Glutamatergic neuron (in vitro differentiated cells): ENCODE measurements at regions not wholly inside any gene's neighbourhood (a gene's known extent, or its start where the extent isn't known, plus 50 kb on each side); places are given as distances from the start of the nearest gene placed in this dataset.

ENCODE experiments used
- DNase-seq: peaks from one replicate; pipeline ENCODE4 v3.0.0; 2022
- H3K27ac Mint-ChIP-seq: one replicate; pipeline ENCODE4 v1.8.0; 2020; ENCODE audit warnings: mild to moderate bottlenecking, mixed read lengths, inconsistent platforms; ENCODE audit not compliant: unreplicated experiment
- H3K27me3 Mint-ChIP-seq: one replicate; pipeline ENCODE4 v1.8.0; 2020; ENCODE audit warnings: mild to moderate bottlenecking, moderate library complexity, mixed read lengths, inconsistent platforms; ENCODE audit not compliant: unreplicated experiment
- H3K36me3 Mint-ChIP-seq: one replicate; pipeline ENCODE4 v1.8.0; 2020; ENCODE audit warnings: mild to moderate bottlenecking, mixed read lengths, inconsistent platforms; ENCODE audit not compliant: unreplicated experiment
- H3K4me1 Mint-ChIP-seq: one replicate; pipeline ENCODE4 v1.8.0; 2020; ENCODE audit warnings: mild to moderate bottlenecking, low read depth, mixed read lengths, inconsistent platforms; ENCODE audit not compliant: unreplicated experiment
- H3K4me3 Mint-ChIP-seq: one replicate; pipeline ENCODE4 v1.8.0; 2020; ENCODE audit warnings: mild to moderate bottlenecking, mixed read lengths, inconsistent platforms; ENCODE audit not compliant: unreplicated experiment
- H3K9me3 Mint-ChIP-seq: one replicate; pipeline ENCODE4 v1.8.0; 2020; ENCODE audit warnings: mild to moderate bottlenecking, moderate library complexity, mixed read lengths, inconsistent platforms; ENCODE audit not compliant: unreplicated experiment
- TF ChIP-seq, protein P1 (sequence below): fragments of 200-600 bp; sonication (generic); IDR thresholded peaks from one replicate; pipeline ENCODE4 v1.5.0; 2021; ENCODE audit not compliant: partially characterized antibody, unreplicated experiment

DNA sequence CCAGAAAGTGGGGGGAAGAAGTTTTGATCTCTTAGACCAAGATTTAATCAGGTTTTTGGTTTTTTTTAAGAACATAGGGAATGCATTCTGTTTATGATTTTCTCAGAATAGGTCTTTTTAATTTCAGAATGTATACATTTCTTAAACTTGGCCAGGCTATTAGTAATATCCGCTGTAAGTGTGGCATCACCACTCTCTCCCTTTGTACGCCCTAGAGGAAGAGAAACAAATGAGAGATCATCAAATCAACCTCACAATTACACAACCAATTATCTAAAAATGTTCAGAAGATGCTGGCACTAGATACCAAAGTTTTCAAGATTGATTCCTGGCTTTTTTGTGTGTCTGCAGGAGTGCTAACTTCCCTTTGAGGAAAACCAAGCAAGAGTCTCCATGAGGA is 70.0 kb downstream of the KLF6 start:
- DNase-seq, result no peak
- TF ChIP-seq, protein P1, sequence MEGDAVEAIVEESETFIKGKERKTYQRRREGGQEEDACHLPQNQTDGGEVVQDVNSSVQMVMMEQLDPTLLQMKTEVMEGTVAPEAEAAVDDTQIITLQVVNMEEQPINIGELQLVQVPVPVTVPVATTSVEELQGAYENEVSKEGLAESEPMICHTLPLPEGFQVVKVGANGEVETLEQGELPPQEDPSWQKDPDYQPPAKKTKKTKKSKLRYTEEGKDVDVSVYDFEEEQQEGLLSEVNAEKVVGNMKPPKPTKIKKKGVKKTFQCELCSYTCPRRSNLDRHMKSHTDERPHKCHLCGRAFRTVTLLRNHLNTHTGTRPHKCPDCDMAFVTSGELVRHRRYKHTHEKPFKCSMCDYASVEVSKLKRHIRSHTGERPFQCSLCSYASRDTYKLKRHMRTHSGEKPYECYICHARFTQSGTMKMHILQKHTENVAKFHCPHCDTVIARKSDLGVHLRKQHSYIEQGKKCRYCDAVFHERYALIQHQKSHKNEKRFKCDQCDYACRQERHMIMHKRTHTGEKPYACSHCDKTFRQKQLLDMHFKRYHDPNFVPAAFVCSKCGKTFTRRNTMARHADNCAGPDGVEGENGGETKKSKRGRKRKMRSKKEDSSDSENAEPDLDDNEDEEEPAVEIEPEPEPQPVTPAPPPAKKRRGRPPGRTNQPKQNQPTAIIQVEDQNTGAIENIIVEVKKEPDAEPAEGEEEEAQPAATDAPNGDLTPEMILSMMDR, result no peak
- H3K27me3 Mint-ChIP-seq, result no peaks in the 10 kb centered on the region
- H3K9me3 Mint-ChIP-seq, result no peaks in the 10 kb centered on the region
- H3K4me3 Mint-ChIP-seq, result no peak overlapping the region
- H3K36me3 Mint-ChIP-seq, result no peaks in the 10 kb centered on the region
- no peak overlapping the region for H3K27ac Mint-ChIP-seq
- H3K4me1 Mint-ChIP-seq, result no peaks in the 10 kb centered on the region

DNA sequence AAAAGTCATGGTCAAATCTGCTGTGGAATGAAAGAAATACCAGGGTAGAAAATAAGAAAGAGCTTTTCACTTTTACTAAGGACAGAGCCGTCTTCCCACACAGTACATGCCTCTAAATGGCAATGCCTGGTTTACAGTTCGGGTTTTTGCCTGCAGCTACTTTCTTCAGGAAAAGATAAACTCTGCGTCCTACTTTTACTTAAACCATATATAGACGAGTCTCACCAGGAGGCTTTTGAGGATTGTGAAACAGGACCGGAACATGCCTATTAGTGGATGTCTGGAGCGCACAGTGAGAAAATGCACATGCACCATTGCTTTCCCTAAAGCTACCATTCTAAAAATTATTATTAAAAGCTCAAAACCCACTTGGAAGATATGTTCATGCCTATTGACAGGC is 70.5 kb downstream of the KLF6 start:
- Mint-ChIP-seq H3K4me3 (no peak overlapping the region), H3K36me3 (no peaks in the 10 kb centered on the region), H3K27me3 (no peaks in the 10 kb centered on the region), H3K9me3 (no peaks in the 10 kb centered on the region), H3K4me1 (no peaks in the 10 kb centered on the region), H3K27ac (no peak overlapping the region)
- TF ChIP-seq, protein P1, result no peak
- DNase-seq, result no peak

DNA sequence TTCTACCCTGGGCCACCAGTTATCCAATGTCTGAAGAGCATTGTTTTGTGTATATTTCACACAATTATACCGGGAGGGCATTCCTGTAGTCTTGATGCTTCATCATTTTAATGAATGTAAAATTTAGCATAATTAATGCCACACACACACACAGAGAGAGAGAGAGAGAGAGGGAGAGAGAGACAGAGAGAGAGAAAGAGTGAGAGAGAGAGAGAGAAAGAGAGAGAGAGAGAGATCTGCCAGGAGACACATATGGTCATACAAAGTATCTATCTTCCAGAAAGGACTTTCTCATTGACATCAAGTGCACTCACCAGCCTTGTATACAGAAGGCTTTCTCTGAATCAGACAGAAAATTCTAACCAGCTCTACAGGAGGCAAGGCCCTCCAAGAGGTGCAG is 72.3 kb downstream of the KLF6 start:
- no peak for DNase-seq
- H3K36me3 Mint-ChIP-seq, result no peaks in the 10 kb centered on the region
- no peaks in the 10 kb centered on the region for H3K27me3 Mint-ChIP-seq
- H3K4me3 Mint-ChIP-seq, result no peak overlapping the region
- H3K27ac Mint-ChIP-seq, result no peak overlapping the region
- H3K9me3 Mint-ChIP-seq, result no peaks in the 10 kb centered on the region
- TF ChIP-seq, protein P1, result no peak
- H3K4me1 Mint-ChIP-seq, result no peaks in the 10 kb centered on the region

DNA sequence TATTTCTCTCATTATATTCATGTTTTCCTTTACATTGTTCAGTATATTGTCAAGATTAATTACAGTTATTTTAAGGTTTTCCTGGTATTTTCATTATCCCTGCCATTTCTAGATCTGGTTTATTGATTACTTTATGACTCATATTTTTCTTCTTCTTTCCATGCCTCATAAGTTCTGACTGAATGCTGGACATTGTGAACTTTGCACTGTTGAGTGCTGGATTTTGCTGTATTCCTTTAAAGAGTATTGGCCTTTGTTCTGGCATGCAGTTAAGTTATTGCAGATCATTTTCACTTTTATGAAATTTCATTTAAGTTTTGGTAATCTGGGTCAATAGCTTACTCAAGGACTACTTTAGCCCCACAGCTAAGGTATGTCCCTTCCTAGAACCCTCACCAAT is 73.1 kb downstream of the KLF6 start:
- H3K4me1 Mint-ChIP-seq, result no peaks in the 10 kb centered on the region
- no peak overlapping the region for H3K27ac Mint-ChIP-seq
- no peaks in the 10 kb centered on the region for H3K27me3 Mint-ChIP-seq

DNA sequence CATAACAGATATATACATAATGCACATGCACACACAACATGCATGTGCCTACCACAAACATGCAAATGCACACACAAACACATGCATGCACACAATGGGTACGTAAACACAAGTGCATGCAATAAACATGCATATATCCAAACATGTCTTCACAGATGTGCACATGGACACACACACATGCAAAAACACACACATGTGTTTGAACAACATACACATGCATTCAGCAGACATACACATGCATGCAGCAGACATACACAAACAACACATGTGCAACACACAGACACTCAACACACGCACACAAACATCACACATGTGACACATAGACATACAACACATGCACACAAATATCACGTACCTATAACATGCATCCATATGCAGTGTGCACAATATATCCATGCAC is 74.2 kb downstream of the KLF6 start:
- no peaks in the 10 kb centered on the region for H3K4me1 Mint-ChIP-seq
- no peaks in the 10 kb centered on the region for H3K36me3 Mint-ChIP-seq
- TF ChIP-seq, protein P1, result no peak
- no peak overlapping the region for H3K4me3 Mint-ChIP-seq
- no peaks in the 10 kb centered on the region for H3K27me3 Mint-ChIP-seq
- H3K9me3 Mint-ChIP-seq, result no peaks in the 10 kb centered on the region
- H3K27ac Mint-ChIP-seq, result no peak overlapping the region
- DNase-seq, result no peak

More for the DNA sequence above, 73.1 kb downstream of the KLF6 start:
- TF ChIP-seq, protein P1, result no peak
- no peak for DNase-seq
- H3K36me3 Mint-ChIP-seq, result no peaks in the 10 kb centered on the region
- no peak overlapping the region for H3K4me3 Mint-ChIP-seq
- no peaks in the 10 kb centered on the region for H3K9me3 Mint-ChIP-seq
